Lung (tissue), 11 donors: ENCODE measurements at regions not wholly inside any gene's neighbourhood (a gene's known extent, or its start where the extent isn't known, plus 50 kb on each side); places are given as distances from the start of the nearest gene placed in this dataset.

Experiments used
- ATAC-seq: fragments of 200-7000 bp; cut with Tn5 transposase; one replicate; pipeline ENCODE4 v1.9.1; 2020; ENCODE audit warnings: moderate number of reproducible peaks; ENCODE audit not compliant: insufficient read depth, low FRiP score
- DNase-seq, 3 donors: peaks; one replicate each; pipeline ENCODE4 v3.0.0-alpha.2; 2013 to 2017
- H3K27ac ChIP-seq, 2 donors: one replicate each; pipeline ENCODE4 v1.5.1; 2013; ENCODE audit warnings: mild to moderate bottlenecking in 2 of 2, moderate library complexity in 2 of 2, control low read depth in 1 of 2, inconsistent platforms in 1 of 2, low read depth in 1 of 2, low read length in 1 of 2
- H3K27me3 ChIP-seq, 3 donors: one replicate each; pipeline ENCODE4 v1.5.1; 2013; ENCODE audit warnings: low read length in 2 of 3; ENCODE audit not compliant: control insufficient read depth in 3 of 3, insufficient read depth in 3 of 3
- H3K36me3 ChIP-seq, 4 donors: one replicate each; pipeline ENCODE4 v1.5.1; 2013; ENCODE audit warnings: low read length in 4 of 4, mild to moderate bottlenecking in 1 of 4, moderate library complexity in 1 of 4; ENCODE audit not compliant: control insufficient read depth in 4 of 4, insufficient read depth in 4 of 4
- H3K4me1 ChIP-seq, 5 donors: one replicate each; pipeline ENCODE4 v1.5.1; 2013; ENCODE audit warnings: low read length in 5 of 5, mild to moderate bottlenecking in 2 of 5, moderate library complexity in 1 of 5; ENCODE audit not compliant: control insufficient read depth in 5 of 5, insufficient read depth in 5 of 5
- H3K4me3 ChIP-seq: one replicate; pipeline ENCODE4 v1.5.1; 2013; ENCODE audit warnings: mild to moderate bottlenecking, control low read depth, moderate library complexity
- H3K9ac ChIP-seq, 2 donors: one replicate each; pipeline ENCODE4 v1.5.1; 2013; ENCODE audit warnings: low read length in 2 of 2, control low read depth in 1 of 2; ENCODE audit not compliant: insufficient read depth in 1 of 2
- H3K9me3 ChIP-seq, 4 donors: one replicate each; pipeline ENCODE4 v1.5.1; 2013; ENCODE audit warnings: low read length in 3 of 4, mild to moderate bottlenecking in 1 of 4, moderate library complexity in 1 of 4; ENCODE audit not compliant: control insufficient read depth in 4 of 4, insufficient read depth in 3 of 4
- WGBS, 2 donors: extraction: QIAGEN DNeasy Blood & Tissue Kit; methylation state at CpG; one replicate each; pipeline ENCODE4 v1.1.7; 2013; 5-methylcytosine and 5-hydroxymethylcytosine counted together
- TF ChIP-seq, protein P1 (sequence below): IDR thresholded peaks from 2 replicates; pipeline ENCODE4 v1.5.1; 2012; ENCODE audit warnings: mild to moderate bottlenecking; ENCODE audit errors: control extremely low read depth, extremely low read depth
- donor health status: control.
- donor health status: control.
- donor health status: Bipolar disorder and iron deficiency.
- donor health status: healthy.
- donor health status: DM: yes; HTN: yes; CAD: no.

DNA sequence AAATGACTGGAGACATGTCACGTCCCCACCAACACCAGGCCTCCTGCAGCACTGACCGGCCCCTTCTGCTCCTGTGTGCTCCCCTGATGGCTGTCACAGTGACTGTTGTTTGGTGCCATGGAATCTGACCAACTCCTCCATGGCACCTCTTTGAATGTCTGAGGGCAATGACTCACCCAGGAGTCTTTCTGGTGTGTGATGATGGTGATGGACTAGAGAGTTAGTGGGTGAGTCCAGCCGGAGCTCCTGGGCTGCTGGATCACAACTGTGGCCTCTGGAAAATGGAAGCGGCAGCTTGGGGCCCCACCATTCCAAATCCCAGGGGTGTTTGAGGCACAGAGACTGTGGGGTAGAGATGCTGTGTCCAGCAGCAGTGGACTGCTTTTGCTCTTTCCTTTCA is 133.3 kb downstream of the TFAP2C start:
- DNase-seq: no peak
- no peak overlapping the region for H3K27ac ChIP-seq
- no peak overlapping the region for H3K9ac ChIP-seq

DNA sequence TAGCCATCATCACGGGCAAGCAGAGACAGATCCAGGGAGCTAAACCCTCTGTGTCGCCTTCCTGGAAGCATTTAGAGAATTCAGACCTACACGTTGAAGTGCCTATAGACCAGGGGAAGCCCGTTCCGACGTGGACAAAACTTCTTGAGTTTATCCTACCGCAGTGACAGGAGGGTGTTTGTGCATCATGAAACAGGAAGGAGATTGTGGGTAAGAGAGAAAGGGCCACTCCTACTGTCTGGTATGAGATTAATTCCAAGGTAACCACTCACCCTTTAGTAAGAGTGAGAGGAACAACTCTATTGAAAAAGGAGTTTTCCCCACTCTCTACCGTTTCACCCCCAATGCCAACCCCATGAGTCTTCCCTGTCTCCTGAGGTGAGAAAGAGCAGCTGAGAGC is 133.7 kb downstream of the TFAP2C start:
- WGBS, 2 donors: 86 to 93% methylated on average over 8 of the region's 8 CpGs
- no peak overlapping the region for H3K4me3 ChIP-seq
- H3K27ac ChIP-seq: no peak overlapping the region
- DNase-seq (no peak), ATAC-seq (no peak)
- H3K9me3 ChIP-seq: peaks cover 0 to 7% (median 0%) of the 10 kb centered on the region in 4 donors
- TF ChIP-seq, protein P1, sequence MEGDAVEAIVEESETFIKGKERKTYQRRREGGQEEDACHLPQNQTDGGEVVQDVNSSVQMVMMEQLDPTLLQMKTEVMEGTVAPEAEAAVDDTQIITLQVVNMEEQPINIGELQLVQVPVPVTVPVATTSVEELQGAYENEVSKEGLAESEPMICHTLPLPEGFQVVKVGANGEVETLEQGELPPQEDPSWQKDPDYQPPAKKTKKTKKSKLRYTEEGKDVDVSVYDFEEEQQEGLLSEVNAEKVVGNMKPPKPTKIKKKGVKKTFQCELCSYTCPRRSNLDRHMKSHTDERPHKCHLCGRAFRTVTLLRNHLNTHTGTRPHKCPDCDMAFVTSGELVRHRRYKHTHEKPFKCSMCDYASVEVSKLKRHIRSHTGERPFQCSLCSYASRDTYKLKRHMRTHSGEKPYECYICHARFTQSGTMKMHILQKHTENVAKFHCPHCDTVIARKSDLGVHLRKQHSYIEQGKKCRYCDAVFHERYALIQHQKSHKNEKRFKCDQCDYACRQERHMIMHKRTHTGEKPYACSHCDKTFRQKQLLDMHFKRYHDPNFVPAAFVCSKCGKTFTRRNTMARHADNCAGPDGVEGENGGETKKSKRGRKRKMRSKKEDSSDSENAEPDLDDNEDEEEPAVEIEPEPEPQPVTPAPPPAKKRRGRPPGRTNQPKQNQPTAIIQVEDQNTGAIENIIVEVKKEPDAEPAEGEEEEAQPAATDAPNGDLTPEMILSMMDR: no peak
- H3K27me3 ChIP-seq: no peaks in the 10 kb centered on the region
- H3K36me3 ChIP-seq: no peaks in the 10 kb centered on the region
- no peak overlapping the region for H3K9ac ChIP-seq
- H3K4me1 ChIP-seq: peaks cover 0 to 4% (median 0%) of the 10 kb centered on the region in 5 donors

More for the DNA sequence above, 133.3 kb downstream of the TFAP2C start:
- no peaks in the 10 kb centered on the region for H3K27me3 ChIP-seq
- H3K4me1 ChIP-seq: peaks cover 0 to 4% (median 0%) of the 10 kb centered on the region in 5 donors
- H3K4me3 ChIP-seq: no peak overlapping the region
- WGBS, 2 donors: 87 to 92% methylated on average over 4 of the region's 4 CpGs
- ATAC-seq: no peak
- TF ChIP-seq, protein P1: no peak
- H3K36me3 ChIP-seq: no peaks in the 10 kb centered on the region
- H3K9me3 ChIP-seq: peaks cover 0 to 7% (median 0%) of the 10 kb centered on the region in 4 donors

DNA sequence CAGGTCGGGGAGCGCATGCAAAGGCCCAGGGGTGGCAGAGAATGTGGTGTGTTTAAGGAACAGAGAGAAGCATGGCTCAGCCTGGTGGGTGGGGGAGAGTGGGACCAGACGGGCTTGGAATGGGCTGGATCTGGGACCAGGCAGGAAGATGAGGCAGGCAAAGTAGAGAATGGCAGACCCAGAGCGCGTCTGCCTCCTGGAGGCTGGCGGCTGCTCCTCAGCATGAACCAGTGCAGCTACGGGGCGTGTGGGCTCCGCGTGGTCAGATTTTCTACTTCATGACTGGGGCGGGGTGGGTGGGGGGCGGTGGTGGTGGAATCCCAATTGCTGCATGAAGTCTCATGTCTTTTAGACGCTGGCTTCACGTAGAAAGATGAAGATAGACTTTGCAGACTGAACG is 135.6 kb downstream of the TFAP2C start:
- TF ChIP-seq, protein P1: no peak
- no peak overlapping the region for H3K27ac ChIP-seq
- no peak overlapping the region for H3K9ac ChIP-seq
- peaks cover 0 to 7% (median 0%) of the 10 kb centered on the region in 4 donors for H3K9me3 ChIP-seq
- H3K36me3 ChIP-seq: no peaks in the 10 kb centered on the region
- no peaks in the 10 kb centered on the region for H3K27me3 ChIP-seq
- no peak overlapping the region for H3K4me3 ChIP-seq
- DNase-seq (no peak), ATAC-seq (no peak)
- H3K4me1 ChIP-seq: peaks cover 0 to 4% (median 0%) of the 10 kb centered on the region in 5 donors
- WGBS, 2 donors: 88% methylated on average over 15 of the region's 15 CpGs
